Heart left ventricle (tissue), 16 donors: ENCODE measurements at regions not wholly inside any gene's neighbourhood (a gene's known extent, or its start where the extent isn't known, plus 50 kb on each side); places are given as distances from the start of the nearest gene placed in this dataset.

Source experiments
- ATAC-seq, 4 donors: fragments of 200-7000 bp; cut with Tn5 transposase; one replicate each; pipeline ENCODE4 v1.9.1; 2020 to 2022; ENCODE audit warnings: moderate library complexity in 4 of 4, mild to moderate bottlenecking in 3 of 4, moderate number of reproducible peaks in 1 of 4
- DNase-seq, 5 donors: peaks; one replicate each; pipeline ENCODE4 v3.0.0-alpha.2; 2020
- H3K27ac ChIP-seq, 12 donors: fragments of 200-600 bp; sonication (generic) in 4 of 12; one replicate each; pipeline versions ENCODE4 v1.5.0 to v1.8.0; 2016 to 2022; ENCODE audit warnings: mild to moderate bottlenecking in 2 of 12
- H3K27me3 ChIP-seq, 9 donors: fragments of 200-600 bp; sonication (generic) in 2 of 9; one replicate each; pipeline versions ENCODE4 v1.5.1 to v1.8.0; 2016 to 2022; ENCODE audit warnings: mild to moderate bottlenecking in 3 of 9
- H3K36me3 ChIP-seq, 9 donors: fragments of 200-600 bp; sonication (generic) in 2 of 9; one replicate each; pipeline versions ENCODE4 v1.5.0 to v1.8.0; 2018 to 2022; ENCODE audit warnings: mild to moderate bottlenecking in 2 of 9
- H3K4me1 ChIP-seq, 12 donors: fragments of 200-600 bp; sonication (generic) in 4 of 12; one replicate each; pipeline versions ENCODE4 v1.5.0 to v1.8.0; 2016 to 2022; ENCODE audit warnings: mild to moderate bottlenecking in 3 of 12
- H3K4me3 ChIP-seq, 12 donors: fragments of 200-600 bp; sonication (generic) in 4 of 12; one replicate each; pipeline versions ENCODE4 v1.5.0 to v1.8.0; 2017 to 2022; ENCODE audit warnings: mild to moderate bottlenecking in 9 of 12, moderate library complexity in 4 of 12
- H3K9me3 ChIP-seq, 12 donors: fragments of 200-600 bp; sonication (generic) in 4 of 12; one replicate each; pipeline versions ENCODE4 v1.5.0 to v1.8.0; 2016 to 2022; ENCODE audit warnings: mild to moderate bottlenecking in 1 of 12
- CTCF ChIP-seq, 12 donors: fragments of 200-600 bp; sonication (generic) in 4 of 12; IDR thresholded peaks; one replicate each; pipeline versions ENCODE4 v1.5.0 to v1.8.0; 2018 to 2022; ENCODE audit warnings: antibody characterized with exemption in 12 of 12, mild to moderate bottlenecking in 5 of 12
- POLR2A ChIP-seq, 2 donors: fragments of 450-650 bp; IDR thresholded peaks; one replicate each; pipeline ENCODE4 v1.6.1; 2017; ENCODE audit warnings: antibody characterized with exemption in 2 of 2, mild to moderate bottlenecking in 2 of 2, moderate library complexity in 2 of 2
- WGBS, 4 donors: extraction: QIAGEN DNeasy Blood & Tissue Kit in 2 of 4; methylation state at CpG; one replicate each; pipeline versions ENCODE4 v1.1.5 to v1.1.7; 2013 to 2018; 5-methylcytosine and 5-hydroxymethylcytosine counted together
- intact Hi-C, 10 donors: fragments of 100-400 bp; cut with DNase I; formaldehyde crosslinking; loops; one replicate each; pipeline versions ENCODE4 v1.11.1 to v1.14.2; 2022
- donor health status: ischemic (EF 13 %, LVEDD 7.1; RV severe dilation, severe dysfunction).
- donor health status: healthy with polysubstance abuse.
- donor health status: DM: no; HTN: yes; CAD: no.
- donor health status: DM: no; HTN: no; CAD: no.
- donor health status: ischemic (EF 25% LVEDD 6.9; RV normal size, moderate dysfunction).
- donor health status: ischemic (EF 25% LVEDD 5.7; RV mildly dilated, moderate dysfunction).
- donor health status: healthy.
- donor health status: DM: yes; HTN: yes; CAD: no.
- donor health status: ischemic (EF 35%, LVEDD 5.7; RV mildly dilated, moderate dysfunction).
- donor health status: nonischemic (EF 11% LVEDD 7.7; RV severe dilation, severe dysfunction).
- donor health status: DM: yes; HTN: yes; CAD: no.
- donor health status: PGD.
- donor health status: ischemic (EF 29% LVEDD 5.4; RV normal size, mild dysfunction).
- donor health status: nonischemic (EF 23%, LVEDD 6.1; RV moderate dilation, normal function).

- no peak for ATAC-seq
- Histone ChIP-seq H3K36me3 (no peaks in the 10 kb centered on the region), H3K4me3 (no peak overlapping the region), H3K9me3 (no peaks in the 10 kb centered on the region), H3K4me1 (peaks cover 0 to 6% (median 0%) of the 10 kb centered on the region in 12 donors), H3K27me3 (no peaks in the 10 kb centered on the region), H3K27ac (no peak overlapping the region)
- intact Hi-C loops = no loop called here
- TF ChIP-seq CTCF (IDR thresholded peaks at IDR 0.05) (no peak), POLR2A (IDR thresholded peaks at IDR 0.05) (no peak)
- DNase-seq = no peak
Observed at GRCh38 chr4:77445823-77446222, 159.8 kb upstream of the CXCL13 start.

GRCh38 chr4:77446601-77447000 is 159.0 kb upstream of the CXCL13 start:
- TF ChIP-seq CTCF (IDR thresholded peaks at IDR 0.05) (no peak), POLR2A (IDR thresholded peaks at IDR 0.05) (no peak)
- DNase-seq (no peak), ATAC-seq (peak in 1 of 4 donors; percentile 22)
- H3K9me3 ChIP-seq = no peaks in the 10 kb centered on the region
- no peak overlapping the region for H3K4me3 ChIP-seq
- H3K36me3 ChIP-seq = no peaks in the 10 kb centered on the region
- intact Hi-C loops = no loop called here
- H3K4me1 ChIP-seq = peaks cover 0 to 6% (median 0%) of the 10 kb centered on the region in 12 donors
- H3K27me3 ChIP-seq = no peaks in the 10 kb centered on the region
- H3K27ac ChIP-seq = no peak overlapping the region
- 46 to 56% (median 48%) methylated on average over 4 of the region's 4 CpGs for WGBS, 4 donors

GRCh38 chr4:77449171-77449570 is 156.4 kb upstream of the CXCL13 start:
- Histone ChIP-seq H3K4me3 (no peak overlapping the region), H3K27ac (no peak overlapping the region), H3K4me1 (peaks cover 0 to 6% (median 0%) of the 10 kb centered on the region in 12 donors), H3K36me3 (no peaks in the 10 kb centered on the region), H3K9me3 (no peaks in the 10 kb centered on the region), H3K27me3 (no peaks in the 10 kb centered on the region)
- no peak for TF ChIP-seq CTCF (IDR thresholded peaks at IDR 0.05)
- no peak for TF ChIP-seq POLR2A (IDR thresholded peaks at IDR 0.05)
- intact Hi-C loops = no loop called here
- 70 to 85% (median 78%) methylated on average over 2 of the region's 2 CpGs for WGBS, 4 donors
- DNase-seq = no peak
- no peak for ATAC-seq

- no peak for TF ChIP-seq CTCF (IDR thresholded peaks at IDR 0.05)
- TF ChIP-seq POLR2A (IDR thresholded peaks at IDR 0.05) = no peak
- ATAC-seq = no peak
- 56 to 61% (median 59%) methylated on average over 4 of the region's 4 CpGs for WGBS, 4 donors
- DNase-seq = no peak
- Histone ChIP-seq H3K36me3 (no peaks in the 10 kb centered on the region), H3K4me1 (peaks cover 0 to 6% (median 0%) of the 10 kb centered on the region in 12 donors), H3K9me3 (no peaks in the 10 kb centered on the region), H3K4me3 (no peak overlapping the region), H3K27me3 (no peaks in the 10 kb centered on the region), H3K27ac (no peak overlapping the region)
- intact Hi-C loops = no loop called here
Observed at GRCh38 chr4:77450006-77450405, 155.6 kb upstream of the CXCL13 start.
